ENCODE measurements at regions not wholly inside any gene's neighbourhood (a gene's known extent, or its start where the extent isn't known, plus 50 kb on each side); places are given as distances from the start of the nearest gene placed in this dataset.

DNA sequence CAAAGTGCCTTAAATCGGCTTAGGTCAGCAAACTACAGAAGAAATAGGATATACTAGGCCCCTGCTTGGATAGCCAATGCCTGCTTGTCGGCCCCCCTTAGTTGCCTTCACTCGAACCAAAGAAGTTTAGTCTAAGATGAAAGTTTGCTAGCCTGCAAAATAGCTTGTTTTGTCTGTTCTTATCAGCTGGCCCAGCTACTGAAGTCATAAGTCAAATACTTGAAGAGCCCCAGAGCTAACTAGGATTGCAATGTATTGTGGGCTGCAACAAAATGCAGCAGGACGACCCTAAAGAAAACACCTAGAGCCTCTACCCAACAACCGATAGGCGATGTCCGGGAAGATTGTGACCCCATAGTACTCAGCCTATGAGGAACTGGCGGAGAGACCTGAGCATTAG is 183.5 kb upstream of the HS6ST1 start:
- no peaks in the 10 kb centered on the region for H3K9me3 ChIP-seq
- TF ChIP-seq, protein P1, sequence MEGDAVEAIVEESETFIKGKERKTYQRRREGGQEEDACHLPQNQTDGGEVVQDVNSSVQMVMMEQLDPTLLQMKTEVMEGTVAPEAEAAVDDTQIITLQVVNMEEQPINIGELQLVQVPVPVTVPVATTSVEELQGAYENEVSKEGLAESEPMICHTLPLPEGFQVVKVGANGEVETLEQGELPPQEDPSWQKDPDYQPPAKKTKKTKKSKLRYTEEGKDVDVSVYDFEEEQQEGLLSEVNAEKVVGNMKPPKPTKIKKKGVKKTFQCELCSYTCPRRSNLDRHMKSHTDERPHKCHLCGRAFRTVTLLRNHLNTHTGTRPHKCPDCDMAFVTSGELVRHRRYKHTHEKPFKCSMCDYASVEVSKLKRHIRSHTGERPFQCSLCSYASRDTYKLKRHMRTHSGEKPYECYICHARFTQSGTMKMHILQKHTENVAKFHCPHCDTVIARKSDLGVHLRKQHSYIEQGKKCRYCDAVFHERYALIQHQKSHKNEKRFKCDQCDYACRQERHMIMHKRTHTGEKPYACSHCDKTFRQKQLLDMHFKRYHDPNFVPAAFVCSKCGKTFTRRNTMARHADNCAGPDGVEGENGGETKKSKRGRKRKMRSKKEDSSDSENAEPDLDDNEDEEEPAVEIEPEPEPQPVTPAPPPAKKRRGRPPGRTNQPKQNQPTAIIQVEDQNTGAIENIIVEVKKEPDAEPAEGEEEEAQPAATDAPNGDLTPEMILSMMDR (IDR thresholded peaks at IDR 0.05): no peak
- H3K27ac ChIP-seq: no peak overlapping the region
- no peaks in the 10 kb centered on the region for H3K27me3 ChIP-seq
- H3K4me3 ChIP-seq (ENCODE audit: low read depth in 1 of 2, low read length in 1 of 2): no peak overlapping the region
- H3K4me1 ChIP-seq (ENCODE audit: control insufficient read depth in 1 of 2, insufficient read depth in 1 of 2, low read depth in 1 of 2, low read length in 1 of 2): no peaks in the 10 kb centered on the region
- no peaks in the 10 kb centered on the region for H3K36me3 ChIP-seq

DNA sequence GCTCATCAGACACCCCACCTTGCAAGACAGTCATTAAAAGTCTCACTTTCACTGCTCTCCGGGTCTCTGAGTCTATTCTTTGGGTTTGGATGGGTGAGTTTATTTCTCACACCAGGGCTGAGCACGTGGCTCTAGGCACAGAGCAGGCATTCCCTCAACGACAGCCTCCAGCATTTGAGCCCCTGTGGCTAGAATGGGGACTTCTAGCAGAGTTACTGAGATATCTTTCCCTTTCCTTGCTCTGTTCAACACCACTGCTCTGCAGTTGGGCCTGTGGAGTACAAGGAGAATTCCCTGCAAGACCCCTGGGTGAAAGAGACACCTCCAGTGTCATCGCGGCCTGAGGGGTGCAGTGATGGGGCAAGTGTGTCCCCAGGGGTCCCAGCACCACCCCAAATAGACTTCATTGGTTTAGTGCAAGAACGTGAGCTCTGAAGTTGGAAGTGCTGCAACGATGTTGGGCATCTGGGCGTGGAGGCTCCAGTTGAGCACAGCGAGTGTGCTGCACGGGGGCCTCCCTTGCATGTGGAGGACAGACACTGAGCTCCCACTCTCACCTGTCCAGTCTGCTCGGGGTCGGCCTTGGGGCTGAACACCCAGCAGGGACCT is 184.1 kb upstream of the HS6ST1 start:
- Histone ChIP-seq H3K27ac (no peak overlapping the region), H3K9me3 (no peaks in the 10 kb centered on the region), H3K4me3 (ENCODE audit: low read depth in 1 of 2, low read length in 1 of 2) (no peak overlapping the region), H3K36me3 (no peaks in the 10 kb centered on the region), H3K4me1 (ENCODE audit: control insufficient read depth in 1 of 2, insufficient read depth in 1 of 2, low read depth in 1 of 2, low read length in 1 of 2) (no peaks in the 10 kb centered on the region), H3K27me3 (no peaks in the 10 kb centered on the region)
- TF ChIP-seq, protein P1 (IDR thresholded peaks at IDR 0.05): no peak

DNA sequence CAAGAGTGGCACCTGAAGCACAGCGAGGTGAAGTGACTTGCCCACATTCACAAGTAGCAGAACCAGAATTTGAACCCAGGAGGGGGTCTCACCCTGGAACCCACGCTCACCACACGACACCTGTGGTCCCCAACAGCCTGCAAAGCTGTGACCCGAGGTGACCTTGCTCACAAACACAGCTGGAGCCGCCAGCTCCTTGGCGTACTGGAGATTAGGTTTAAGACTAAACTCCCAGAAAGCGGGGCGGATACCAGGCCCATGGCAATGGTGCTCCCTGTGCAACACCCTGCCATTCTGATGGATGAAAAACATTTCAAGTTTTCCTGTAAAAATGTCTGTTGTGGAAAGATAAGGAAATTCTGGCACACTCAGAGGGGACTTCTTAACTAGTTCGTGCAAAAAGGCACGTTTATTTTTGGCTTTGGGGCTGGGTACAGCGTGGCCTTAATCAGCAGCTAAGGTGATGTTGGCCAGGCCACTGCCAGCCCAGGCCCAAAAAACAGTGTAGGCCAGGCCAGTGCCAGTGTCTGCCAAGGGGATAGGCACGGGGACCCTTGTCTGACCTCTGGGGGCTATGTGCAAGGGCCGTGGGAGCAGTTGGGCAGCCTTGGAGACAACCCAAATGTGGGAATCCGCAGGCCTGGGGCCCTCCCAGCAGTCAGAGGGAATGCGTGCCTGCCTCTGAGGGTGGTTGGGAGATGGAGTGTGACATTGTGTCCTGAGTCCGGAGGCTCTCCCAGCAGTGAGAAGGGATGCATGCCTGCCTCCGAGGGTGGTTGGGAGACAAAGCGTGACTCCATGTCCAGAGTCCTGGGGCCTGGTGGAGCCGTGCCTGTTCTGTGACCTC is 185.0 kb upstream of the HS6ST1 start:
- TF ChIP-seq, protein P1 (IDR thresholded peaks at IDR 0.05): no peak
- H3K27me3 ChIP-seq: no peaks in the 10 kb centered on the region
- no peak overlapping the region for H3K4me3 ChIP-seq (ENCODE audit: low read depth in 1 of 2, low read length in 1 of 2)
- H3K36me3 ChIP-seq: no peaks in the 10 kb centered on the region
- H3K9me3 ChIP-seq: no peaks in the 10 kb centered on the region
- no peak overlapping the region for H3K27ac ChIP-seq
- no peaks in the 10 kb centered on the region for H3K4me1 ChIP-seq (ENCODE audit: control insufficient read depth in 1 of 2, insufficient read depth in 1 of 2, low read depth in 1 of 2, low read length in 1 of 2)

DNA sequence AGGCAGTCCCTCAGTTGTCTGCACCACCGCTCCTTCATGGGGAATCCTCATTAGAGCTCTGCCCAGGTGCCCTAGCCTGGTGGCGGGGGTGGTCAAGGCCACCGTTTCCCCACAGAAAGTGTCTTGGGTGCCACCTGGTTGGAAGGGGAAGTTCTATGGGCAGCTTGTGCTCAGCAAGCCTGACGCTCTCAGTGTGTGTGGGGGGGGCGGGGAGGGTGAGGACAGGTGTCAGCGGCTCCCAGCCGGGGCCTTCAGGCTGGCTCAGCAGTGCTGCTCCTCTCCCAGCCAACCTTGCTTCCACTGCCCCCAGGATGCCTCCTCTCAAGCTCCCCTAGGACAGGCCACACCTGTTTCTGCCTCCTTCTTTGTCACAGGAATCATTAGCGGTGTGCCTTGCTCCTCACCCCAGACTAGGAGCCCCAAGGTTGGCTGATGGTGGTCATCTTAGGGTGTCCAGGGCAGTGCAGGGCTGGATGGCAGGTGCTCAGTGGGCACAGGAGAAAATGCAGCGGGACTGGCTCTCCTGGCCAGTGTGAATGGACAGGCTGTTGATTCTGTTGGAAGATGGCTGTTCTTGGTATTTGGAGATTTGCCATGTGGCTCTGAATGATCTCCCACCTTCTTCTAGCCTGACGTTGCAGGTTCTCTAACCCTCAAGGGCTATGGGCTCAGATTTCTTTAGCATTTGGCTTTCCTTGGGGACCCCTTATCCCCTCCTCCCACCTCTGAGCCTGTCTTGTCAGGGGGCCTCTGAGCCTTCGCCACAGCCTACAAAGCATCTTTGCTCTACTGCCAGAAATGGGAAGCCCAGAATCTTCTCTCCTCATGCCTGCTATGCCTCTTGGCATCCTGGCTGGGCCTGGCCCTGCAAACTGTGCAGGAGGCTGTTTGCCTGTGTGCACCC is 185.8 kb upstream of the HS6ST1 start:
- Histone ChIP-seq H3K9me3 (no peaks in the 10 kb centered on the region), H3K27me3 (no peaks in the 10 kb centered on the region), H3K4me1 (ENCODE audit: control insufficient read depth in 1 of 2, insufficient read depth in 1 of 2, low read depth in 1 of 2, low read length in 1 of 2) (no peaks in the 10 kb centered on the region), H3K36me3 (no peaks in the 10 kb centered on the region), H3K4me3 (ENCODE audit: low read depth in 1 of 2, low read length in 1 of 2) (no peak overlapping the region), H3K27ac (no peak overlapping the region)
- TF ChIP-seq, protein P1 (IDR thresholded peaks at IDR 0.05): no peak

DNA sequence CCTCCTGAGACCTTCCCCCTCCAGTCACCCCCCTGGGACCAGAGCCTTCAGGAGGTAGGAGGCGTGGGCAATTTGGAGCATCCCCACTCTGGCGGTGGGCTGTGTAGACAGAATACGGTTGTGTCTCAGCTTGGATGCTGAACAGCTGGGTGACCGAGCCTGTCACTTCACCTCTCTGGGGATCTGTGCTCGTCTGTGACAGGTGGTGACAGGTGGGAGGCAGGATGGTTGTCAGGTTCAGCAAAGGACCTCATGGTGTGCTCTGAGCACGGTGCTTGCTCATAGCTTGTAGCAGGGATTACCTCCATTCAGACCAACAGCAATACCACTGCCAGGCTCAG is 186.5 kb upstream of the HS6ST1 start:
- H3K27ac ChIP-seq: no peak overlapping the region
- no peaks in the 10 kb centered on the region for H3K27me3 ChIP-seq
- no peaks in the 10 kb centered on the region for H3K9me3 ChIP-seq
- TF ChIP-seq, protein P1 (IDR thresholded peaks at IDR 0.05): no peak
- H3K4me3 ChIP-seq (ENCODE audit: low read depth in 1 of 2, low read length in 1 of 2): no peak overlapping the region
- no peaks in the 10 kb centered on the region for H3K36me3 ChIP-seq
- H3K4me1 ChIP-seq (ENCODE audit: control insufficient read depth in 1 of 2, insufficient read depth in 1 of 2, low read depth in 1 of 2, low read length in 1 of 2): no peaks in the 10 kb centered on the region
